Endodermal cell (in vitro differentiated cells): ENCODE measurements at regions not wholly inside any gene's neighbourhood (a gene's known extent, or its start where the extent isn't known, plus 50 kb on each side); places are given as distances from the start of the nearest gene placed in this dataset.

Experiments
- DNase-seq: peaks from one replicate; pipeline ENCODE4 v3.0.0-alpha.2; 2017
- H3K27ac ChIP-seq: 2 replicates; pipeline ENCODE4 v1.5.1; 2013; ENCODE audit warnings: mild to moderate bottlenecking, low read depth, low read length, moderate library complexity
- H3K27me3 ChIP-seq: 2 replicates; pipeline ENCODE4 v1.6.1; 2013; ENCODE audit warnings: mild to moderate bottlenecking, low read length, moderate library complexity; ENCODE audit not compliant: insufficient read depth, control insufficient read depth, poor library complexity, severe bottlenecking
- H3K36me3 ChIP-seq: 2 replicates; pipeline ENCODE4 v1.7.0; 2013; ENCODE audit warnings: mild to moderate bottlenecking, low read length, moderate library complexity; ENCODE audit not compliant: control insufficient read depth, insufficient read depth
- H3K4me1 ChIP-seq: one replicate; pipeline ENCODE4 v1.7.0; 2013; ENCODE audit warnings: low read length; ENCODE audit not compliant: control insufficient read depth, insufficient read depth
- H3K4me3 ChIP-seq: 2 replicates; pipeline ENCODE4 v1.5.1; 2013; ENCODE audit warnings: mild to moderate bottlenecking, low read length, moderate library complexity
- H3K9ac ChIP-seq: 2 replicates; pipeline ENCODE4 v1.6.1; 2013; ENCODE audit warnings: mild to moderate bottlenecking, low read length, moderate library complexity; ENCODE audit not compliant: poor library complexity, severe bottlenecking; ENCODE audit errors: extremely low read depth
- H3K9me3 ChIP-seq: 2 replicates; pipeline ENCODE4 v1.6.1; 2013; ENCODE audit warnings: mild to moderate bottlenecking, low read length, moderate library complexity; ENCODE audit not compliant: control insufficient read depth
- H3K27ac Mint-ChIP-seq: 2 replicates; pipeline ENCODE4 v1.8.0; 2020; ENCODE audit warnings: mixed read lengths
- H3K27me3 Mint-ChIP-seq: 2 replicates; pipeline ENCODE4 v1.8.0; 2021; ENCODE audit warnings: mild to moderate bottlenecking, mixed read lengths; ENCODE audit not compliant: insufficient read depth
- H3K36me3 Mint-ChIP-seq: 2 replicates; pipeline ENCODE4 v1.8.0; 2020; ENCODE audit warnings: low read depth, mixed read lengths
- H3K4me1 Mint-ChIP-seq: 2 replicates; pipeline ENCODE4 v1.8.0; 2020; ENCODE audit warnings: mixed read lengths
- H3K4me3 Mint-ChIP-seq: 2 replicates; pipeline ENCODE4 v1.8.0; 2020; ENCODE audit warnings: mild to moderate bottlenecking, moderate library complexity, mixed read lengths
- H3K9me3 Mint-ChIP-seq: 2 replicates; pipeline ENCODE4 v1.8.0; 2020; ENCODE audit warnings: mild to moderate bottlenecking, mixed read lengths
- WGBS, 2 experiments: methylation state at CpG; one replicate each; pipeline versions ENCODE4 v1.1.5 to v1.1.7; 2013; ENCODE audit warnings: missing lambda C conversion rate in 2 of 2, mixed read lengths in 1 of 2; ENCODE audit not compliant: insufficient coverage in 1 of 2, insufficient read length in 1 of 2; 5-methylcytosine and 5-hydroxymethylcytosine counted together
- TF ChIP-seq, protein P1 (sequence below): fragments of 200-600 bp; sonication (generic); conservative IDR thresholded peaks from 2 replicates; pipeline ENCODE4 v1.5.0; 2021; ENCODE audit warnings: antibody characterized with exemption, mild to moderate bottlenecking

DNA sequence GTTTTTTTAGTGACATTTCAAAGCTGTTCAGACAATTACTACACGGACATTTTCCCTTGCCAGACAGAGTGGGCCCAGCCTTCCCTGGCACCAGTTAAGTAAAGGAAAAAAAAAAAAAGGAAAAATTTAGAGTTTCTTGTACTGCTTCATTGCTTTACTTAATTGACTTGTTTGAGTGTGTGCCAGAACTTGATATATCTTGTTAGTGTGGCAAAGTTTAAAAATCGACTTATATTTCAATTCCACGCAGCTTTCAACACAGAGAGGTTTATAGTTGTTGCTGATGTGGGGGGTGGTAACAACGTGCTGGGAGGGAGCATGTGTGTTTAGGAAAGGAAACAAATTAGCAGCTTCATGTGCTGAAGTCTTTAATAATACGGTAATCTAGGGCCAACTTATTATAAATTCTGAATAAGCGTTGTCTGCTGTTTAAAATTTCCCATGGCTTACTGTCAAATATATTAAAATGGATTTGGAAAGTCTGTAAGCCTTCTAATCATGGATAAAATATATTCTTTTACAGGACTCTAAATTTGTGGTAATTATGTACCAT lies 1104.6 kb downstream of the SORCS3 start:
- Histone ChIP-seq H3K9me3 (no peaks in the 10 kb centered on the region), H3K9ac (no peak overlapping the region), H3K27ac (no peak overlapping the region), H3K36me3 (no peaks in the 10 kb centered on the region), H3K4me1 (no peaks in the 10 kb centered on the region), H3K4me3 (no peak overlapping the region), H3K27me3 (no peaks in the 10 kb centered on the region)
- no peaks in the 10 kb centered on the region for H3K36me3 Mint-ChIP-seq
- DNase-seq: no peak
- no peak overlapping the region for H3K4me3 Mint-ChIP-seq
- peaks cover 11% of the 10 kb centered on the region for H3K4me1 Mint-ChIP-seq
- no peaks in the 10 kb centered on the region for H3K27me3 Mint-ChIP-seq
- H3K27ac Mint-ChIP-seq: no peak overlapping the region
- peaks cover 6% of the 10 kb centered on the region for H3K9me3 Mint-ChIP-seq
- 90 to 91% methylated on average over 3 to 6 of the region's 6 CpGs for WGBS, 2 experiments
- TF ChIP-seq, protein P1, sequence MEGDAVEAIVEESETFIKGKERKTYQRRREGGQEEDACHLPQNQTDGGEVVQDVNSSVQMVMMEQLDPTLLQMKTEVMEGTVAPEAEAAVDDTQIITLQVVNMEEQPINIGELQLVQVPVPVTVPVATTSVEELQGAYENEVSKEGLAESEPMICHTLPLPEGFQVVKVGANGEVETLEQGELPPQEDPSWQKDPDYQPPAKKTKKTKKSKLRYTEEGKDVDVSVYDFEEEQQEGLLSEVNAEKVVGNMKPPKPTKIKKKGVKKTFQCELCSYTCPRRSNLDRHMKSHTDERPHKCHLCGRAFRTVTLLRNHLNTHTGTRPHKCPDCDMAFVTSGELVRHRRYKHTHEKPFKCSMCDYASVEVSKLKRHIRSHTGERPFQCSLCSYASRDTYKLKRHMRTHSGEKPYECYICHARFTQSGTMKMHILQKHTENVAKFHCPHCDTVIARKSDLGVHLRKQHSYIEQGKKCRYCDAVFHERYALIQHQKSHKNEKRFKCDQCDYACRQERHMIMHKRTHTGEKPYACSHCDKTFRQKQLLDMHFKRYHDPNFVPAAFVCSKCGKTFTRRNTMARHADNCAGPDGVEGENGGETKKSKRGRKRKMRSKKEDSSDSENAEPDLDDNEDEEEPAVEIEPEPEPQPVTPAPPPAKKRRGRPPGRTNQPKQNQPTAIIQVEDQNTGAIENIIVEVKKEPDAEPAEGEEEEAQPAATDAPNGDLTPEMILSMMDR: no peak

- Histone ChIP-seq H3K27ac (no peak overlapping the region), H3K36me3 (no peaks in the 10 kb centered on the region), H3K4me3 (no peak overlapping the region), H3K9ac (no peak overlapping the region), H3K4me1 (no peaks in the 10 kb centered on the region), H3K27me3 (no peaks in the 10 kb centered on the region), H3K9me3 (no peaks in the 10 kb centered on the region)
- Mint-ChIP-seq H3K4me3 (no peak overlapping the region), H3K27me3 (no peaks in the 10 kb centered on the region), H3K36me3 (no peaks in the 10 kb centered on the region), H3K27ac (no peak overlapping the region), H3K4me1 (peaks cover 7% of the 10 kb centered on the region), H3K9me3 (peaks cover 11% of the 10 kb centered on the region)
- TF ChIP-seq, protein P1: no peak
- 88 to 100% methylated on average over 2 to 4 of the region's 4 CpGs for WGBS, 2 experiments
- DNase-seq: no peak
These were observed 1102.4 kb downstream of the SORCS3 start for GRCh38 chr10:105743343-105744056.

- H3K4me3 ChIP-seq: no peak overlapping the region
- no peak overlapping the region for H3K9ac ChIP-seq
- peaks cover 2% of the 10 kb centered on the region for H3K4me1 Mint-ChIP-seq
- H3K4me1 ChIP-seq: no peaks in the 10 kb centered on the region
- WGBS, 2 experiments: 100% methylated on average over 1 of the region's 1 CpG; no CpG with 5 or more reads in 1 of the 2 experiments
- H3K9me3 ChIP-seq: no peaks in the 10 kb centered on the region
- H3K27me3 Mint-ChIP-seq: no peaks in the 10 kb centered on the region
- no peaks in the 10 kb centered on the region for H3K27me3 ChIP-seq
- H3K27ac ChIP-seq: no peak overlapping the region
- no peak for DNase-seq
- TF ChIP-seq, protein P1: no peak
- no peak overlapping the region for H3K4me3 Mint-ChIP-seq
- no peak overlapping the region for H3K27ac Mint-ChIP-seq
- no peaks in the 10 kb centered on the region for H3K36me3 Mint-ChIP-seq
- no peaks in the 10 kb centered on the region for H3K36me3 ChIP-seq
- peaks cover 12% of the 10 kb centered on the region for H3K9me3 Mint-ChIP-seq
These were observed 1101.8 kb downstream of the SORCS3 start for GRCh38 chr10:105742923-105743322.
